Gastrocnemius medialis (tissue), 4 donors: ENCODE measurements at regions not wholly inside any gene's neighbourhood (a gene's known extent, or its start where the extent isn't known, plus 50 kb on each side); places are given as distances from the start of the nearest gene placed in this dataset.

Experiments
- ATAC-seq, 2 donors: fragments of 150-250 bp; one replicate each; pipeline ENCODE4 v1.9.1; 2016
- DNase-seq, 2 donors: peaks; one replicate each; pipeline ENCODE4 v3.0.0-alpha.2; 2019
- H3K27ac ChIP-seq, 4 donors: fragments of 200-600 bp; sonication (generic); 1 replicate in 1 of 4; 2 replicates in 3 of 4; pipeline ENCODE4 v1.5.1; 2016 to 2018; ENCODE audit warnings: mild to moderate bottlenecking in 2 of 4, moderate library complexity in 1 of 4
- H3K27me3 ChIP-seq, 3 donors: fragments of 200-600 bp; sonication (generic) in 2 of 3; 1 replicate in 1 of 3; 2 replicates in 2 of 3; pipeline versions ENCODE4 v1.5.1 to v1.6.0; 2016 to 2019; ENCODE audit warnings: mild to moderate bottlenecking in 1 of 3, moderate library complexity in 1 of 3
- H3K36me3 ChIP-seq, 2 donors: fragments of 200-600 bp; sonication (generic) in 1 of 2; one replicate each; pipeline ENCODE4 v1.5.1; 2017 to 2018
- H3K4me1 ChIP-seq, 2 donors: fragments of 200-600 bp; sonication (generic) in 1 of 2; one replicate each; pipeline ENCODE4 v1.5.1; 2016 to 2017; ENCODE audit warnings: mild to moderate bottlenecking in 2 of 2
- H3K4me3 ChIP-seq, 4 donors: fragments of 200-600 bp; sonication (generic) in 3 of 4; 1 replicate in 1 of 4; 2 replicates in 3 of 4; pipeline ENCODE4 v1.5.1; 2016 to 2019; ENCODE audit warnings: mild to moderate bottlenecking in 2 of 4
- H3K9me3 ChIP-seq, 3 donors: fragments of 200-600 bp; sonication (generic) in 2 of 3; 1 replicate in 1 of 3; 2 replicates in 2 of 3; pipeline ENCODE4 v1.5.1; 2016 to 2019
- POLR2A ChIP-seq, 2 donors: fragments of 450-650 bp; IDR thresholded peaks; one replicate each; pipeline ENCODE4 v1.6.1; 2017; ENCODE audit warnings: antibody characterized with exemption in 2 of 2, mild to moderate bottlenecking in 2 of 2, moderate library complexity in 2 of 2
- in situ Hi-C, 4 donors: fragments of 200-750 bp; cut with MboI; loops; one replicate each; pipeline versions ENCODE4 v1.15.0 to v1.8.0; 2017; ENCODE audit warnings: low sequenced_read_pairs in 4 of 4
- intact Hi-C: fragments of 100-400 bp; cut with DNase I; formaldehyde crosslinking; loops from one replicate; pipeline ENCODE4 v1.15.1; 2023; ENCODE audit warnings: low total_unique reads
- TF ChIP-seq, protein P1 (sequence below), 5 experiments: fragments of 450-650 bp in 3 of 5; fragments of 200-600 bp in 2 of 5; sonication (generic) in 2 of 5; IDR thresholded peaks in 4 of 5; conservative IDR thresholded peaks in 1 of 5; 1 replicate in 4 of 5; 2 replicates in 1 of 5; pipeline ENCODE4 v1.5.1; 2016 to 2019; ENCODE audit warnings: antibody characterized with exemption in 5 of 5, mild to moderate bottlenecking in 3 of 5, moderate library complexity in 3 of 5

DNA sequence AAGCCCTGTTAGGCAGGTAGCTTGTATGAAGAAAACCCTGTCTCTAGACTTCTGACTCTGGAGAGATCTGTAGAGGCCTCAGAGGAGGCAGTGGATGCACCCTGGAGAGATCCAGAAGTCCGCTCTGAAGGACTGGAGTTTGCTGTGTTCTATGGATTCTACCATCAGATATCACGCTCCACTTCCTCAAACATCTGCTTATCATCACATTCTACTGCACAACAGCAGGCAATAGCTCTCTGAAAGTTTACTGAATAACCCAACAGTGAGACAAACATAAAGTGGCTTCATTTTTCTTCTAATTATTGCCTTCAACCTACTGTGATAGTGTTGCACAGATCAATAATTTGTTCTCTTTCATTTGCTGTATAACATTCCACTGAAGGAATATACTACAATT, 59.0 kb upstream of the OR9Q1 start:
- no peak overlapping the region for H3K27ac ChIP-seq
- H3K4me1 ChIP-seq, result no peaks in the 10 kb centered on the region
- TF ChIP-seq POLR2A (IDR thresholded peaks at IDR 0.05), result no peak
- TF ChIP-seq, protein P1, sequence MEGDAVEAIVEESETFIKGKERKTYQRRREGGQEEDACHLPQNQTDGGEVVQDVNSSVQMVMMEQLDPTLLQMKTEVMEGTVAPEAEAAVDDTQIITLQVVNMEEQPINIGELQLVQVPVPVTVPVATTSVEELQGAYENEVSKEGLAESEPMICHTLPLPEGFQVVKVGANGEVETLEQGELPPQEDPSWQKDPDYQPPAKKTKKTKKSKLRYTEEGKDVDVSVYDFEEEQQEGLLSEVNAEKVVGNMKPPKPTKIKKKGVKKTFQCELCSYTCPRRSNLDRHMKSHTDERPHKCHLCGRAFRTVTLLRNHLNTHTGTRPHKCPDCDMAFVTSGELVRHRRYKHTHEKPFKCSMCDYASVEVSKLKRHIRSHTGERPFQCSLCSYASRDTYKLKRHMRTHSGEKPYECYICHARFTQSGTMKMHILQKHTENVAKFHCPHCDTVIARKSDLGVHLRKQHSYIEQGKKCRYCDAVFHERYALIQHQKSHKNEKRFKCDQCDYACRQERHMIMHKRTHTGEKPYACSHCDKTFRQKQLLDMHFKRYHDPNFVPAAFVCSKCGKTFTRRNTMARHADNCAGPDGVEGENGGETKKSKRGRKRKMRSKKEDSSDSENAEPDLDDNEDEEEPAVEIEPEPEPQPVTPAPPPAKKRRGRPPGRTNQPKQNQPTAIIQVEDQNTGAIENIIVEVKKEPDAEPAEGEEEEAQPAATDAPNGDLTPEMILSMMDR (IDR thresholded peaks at IDR 0.05 in 4 of 5, conservative IDR thresholded peaks at IDR 0.05 in 1 of 5), result no peak
- no peaks in the 10 kb centered on the region for H3K36me3 ChIP-seq
- in situ Hi-C loops, result no loop called here
- H3K4me3 ChIP-seq, result no peak overlapping the region
- no peaks in the 10 kb centered on the region for H3K27me3 ChIP-seq
- ATAC-seq (no peak), DNase-seq (no peak)
- H3K9me3 ChIP-seq, result no peaks in the 10 kb centered on the region
- intact Hi-C loops, result no loop called here

DNA sequence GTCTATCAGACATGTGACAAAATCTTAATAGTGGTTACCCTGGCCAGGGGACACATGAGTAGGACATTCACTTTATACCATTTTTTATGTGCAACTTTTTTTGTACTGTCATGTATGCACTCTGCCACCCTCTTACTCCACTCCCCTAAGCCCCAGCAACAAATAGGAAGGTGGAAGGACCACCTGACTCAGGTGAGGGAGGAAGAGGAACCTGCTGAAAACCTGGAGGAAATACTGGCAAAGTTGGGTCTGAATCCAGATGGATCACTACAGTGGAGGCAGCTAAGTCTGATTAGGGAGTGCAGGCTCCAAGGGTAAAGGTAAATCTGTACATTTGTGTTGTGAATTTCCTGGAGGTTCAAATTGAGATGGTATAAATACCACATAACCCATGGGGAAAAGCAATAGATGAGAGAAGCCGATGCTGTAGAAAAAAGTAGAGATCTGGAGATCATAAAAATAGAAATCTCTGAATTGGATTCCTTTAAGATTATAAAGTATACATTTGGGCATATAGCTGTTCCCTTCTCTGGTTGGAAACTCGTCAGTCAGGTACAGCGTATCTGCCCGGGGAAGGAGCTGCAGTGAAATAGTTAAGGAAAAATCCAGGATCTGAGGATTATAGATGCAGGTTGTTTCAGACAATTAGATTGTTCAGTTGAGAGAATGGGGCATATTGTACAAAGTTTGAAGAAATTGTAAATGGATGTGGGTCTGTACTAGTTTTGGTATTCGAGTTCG, 52.2 kb upstream of the OR9Q1 start:
- no peaks in the 10 kb centered on the region for H3K4me1 ChIP-seq
- in situ Hi-C loops, result no loop called here

DNA sequence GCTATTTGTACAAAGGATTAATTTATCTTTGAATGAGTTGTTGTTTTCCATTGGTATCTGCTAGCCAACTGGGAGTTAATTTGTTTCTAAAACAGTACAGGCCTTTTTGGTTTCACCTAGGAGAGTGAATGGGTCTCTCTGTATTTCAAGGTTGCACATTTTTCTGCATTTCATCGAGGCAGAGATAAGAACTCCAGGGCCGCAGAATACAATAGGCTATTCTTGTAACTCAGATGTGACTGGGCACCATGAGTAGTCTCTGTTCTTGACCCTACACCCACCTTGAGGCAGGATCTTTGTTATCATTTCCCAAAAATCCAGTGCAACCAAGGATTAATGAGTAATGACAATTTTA, 51.7 kb upstream of the OR9Q1 start:
- intact Hi-C loops, result no loop called here

More for the DNA sequence above, 52.2 kb upstream of the OR9Q1 start:
- H3K4me3 ChIP-seq, result no peak overlapping the region
- H3K36me3 ChIP-seq, result no peaks in the 10 kb centered on the region
- H3K9me3 ChIP-seq, result no peaks in the 10 kb centered on the region
- no peaks in the 10 kb centered on the region for H3K27me3 ChIP-seq
- H3K27ac ChIP-seq, result no peak overlapping the region
- DNase-seq (no peak), ATAC-seq (no peak)
- TF ChIP-seq, protein P1 (IDR thresholded peaks at IDR 0.05 in 4 of 5, conservative IDR thresholded peaks at IDR 0.05 in 1 of 5), result no peak
- TF ChIP-seq POLR2A (IDR thresholded peaks at IDR 0.05), result no peak
- intact Hi-C loops, result no loop called here

More for the DNA sequence above, 51.7 kb upstream of the OR9Q1 start:
- TF ChIP-seq, protein P1 (IDR thresholded peaks at IDR 0.05 in 4 of 5, conservative IDR thresholded peaks at IDR 0.05 in 1 of 5), result no peak
- TF ChIP-seq POLR2A (IDR thresholded peaks at IDR 0.05), result no peak
- no peak for ATAC-seq
- Histone ChIP-seq H3K9me3 (no peaks in the 10 kb centered on the region), H3K27me3 (no peaks in the 10 kb centered on the region), H3K36me3 (no peaks in the 10 kb centered on the region), H3K4me3 (no peak overlapping the region), H3K4me1 (no peaks in the 10 kb centered on the region), H3K27ac (no peak overlapping the region)
- in situ Hi-C loops, result no loop called here
- no peak for DNase-seq
